Keratinocyte (primary cell): ENCODE measurements at regions not wholly inside any gene's neighbourhood (a gene's known extent, or its start where the extent isn't known, plus 50 kb on each side); places are given as distances from the start of the nearest gene placed in this dataset.

ENCODE experiments used
- DNase-seq: peaks from one replicate; pipeline ENCODE4 v3.0.0-alpha.2; 2011; ENCODE audit warnings: low read depth, missing footprints, low spot score
- FAIRE-seq: peaks from 2 replicates; lab custom pipeline; 2011; peaks lifted over from hg19 to GRCh38; lab: Jason Lieb, UNC
- H2AFZ ChIP-seq: 2 replicates; pipeline ENCODE4 v1.6.0; 2012; ENCODE audit warnings: low read length, control low read depth, inconsistent platforms; ENCODE audit not compliant: control insufficient read depth
- H3K27ac ChIP-seq: 2 replicates; pipeline ENCODE4 v1.5.1; 2011; ENCODE audit warnings: low read length; ENCODE audit not compliant: control insufficient read depth, insufficient read depth
- H3K27me3 ChIP-seq: 3 replicates; pipeline ENCODE4 v1.6.0; 2011; ENCODE audit warnings: low read length; ENCODE audit not compliant: control insufficient read depth, insufficient read depth; ENCODE audit errors: extremely low read depth
- H3K36me3 ChIP-seq, 2 experiments: 2 replicates in 1 of 2; 3 replicates in 1 of 2; pipeline ENCODE4 v1.5.1; 2011; ENCODE audit warnings: low read length in 2 of 2, mild to moderate bottlenecking in 1 of 2; ENCODE audit not compliant: control insufficient read depth in 2 of 2, insufficient read depth in 2 of 2; ENCODE audit errors: extremely low read depth in 1 of 2
- H3K4me1 ChIP-seq: 3 replicates; pipeline ENCODE4 v1.5.1; 2011; ENCODE audit warnings: low read length; ENCODE audit not compliant: control insufficient read depth, insufficient read depth; ENCODE audit errors: extremely low read depth
- H3K4me2 ChIP-seq: 3 replicates; pipeline ENCODE4 v1.6.0; 2011; ENCODE audit warnings: low read depth, low read length; ENCODE audit not compliant: control insufficient read depth, insufficient read depth; ENCODE audit errors: extremely low read depth
- H3K4me3 ChIP-seq, 3 experiments: fragments of 200-600 bp in 1 of 3; sonication (generic) in 1 of 3; 2 replicates in 2 of 3; 3 replicates in 1 of 3; pipeline ENCODE4 v1.5.1; 2011 to 2016; ENCODE audit warnings: low read length in 3 of 3, mild to moderate bottlenecking in 3 of 3, control low read depth in 2 of 3, inconsistent platforms in 1 of 3, low read depth in 1 of 3, mixed read lengths in 1 of 3, mixed run types in 1 of 3, moderate library complexity in 1 of 3; ENCODE audit not compliant: control insufficient read depth in 2 of 3, insufficient read depth in 2 of 3; ENCODE audit errors: extremely low read depth in 1 of 3
- H3K79me2 ChIP-seq: 2 replicates; pipeline ENCODE4 v1.6.0; 2012; ENCODE audit warnings: low read length; ENCODE audit not compliant: control insufficient read depth, insufficient read depth
- H3K9ac ChIP-seq: 3 replicates; pipeline ENCODE4 v1.6.0; 2011; ENCODE audit warnings: low read length; ENCODE audit not compliant: control insufficient read depth, insufficient read depth; ENCODE audit errors: extremely low read depth
- H3K9me1 ChIP-seq: 3 replicates; pipeline ENCODE4 v1.6.0; 2011; ENCODE audit warnings: low read length; ENCODE audit not compliant: control insufficient read depth, insufficient read depth; ENCODE audit errors: extremely low read depth
- H3K9me3 ChIP-seq: 2 replicates; pipeline ENCODE4 v1.5.1; 2012; ENCODE audit warnings: low read depth, low read length; ENCODE audit not compliant: control insufficient read depth
- H4K20me1 ChIP-seq: 3 replicates; pipeline ENCODE4 v1.6.0; 2011; ENCODE audit warnings: low read length; ENCODE audit not compliant: control insufficient read depth, insufficient read depth; ENCODE audit errors: extremely low read depth
- EZH2 ChIP-seq: IDR thresholded peaks from one replicate; pipeline ENCODE4 v1.6.1; 2012; ENCODE audit warnings: inconsistent platforms, mild to moderate bottlenecking, low read length, moderate library complexity
- dilution Hi-C: fragments of 300-500 bp; cut with MboI; formaldehyde crosslinking; loops from one replicate; pipeline ENCODE4 v1.7.0; 2020; ENCODE audit warnings: low sequenced_read_pairs; ENCODE audit not compliant: extremely low pct_ligation_motif_present
- TF ChIP-seq, protein P1 (sequence below), 3 experiments: IDR thresholded peaks in 1 of 3; conservative IDR thresholded peaks in 1 of 3; optimal IDR thresholded peaks in 1 of 3; 2 replicates in 2 of 3; 3 replicates in 1 of 3; pipeline versions ENCODE3 to v1.5.1; 2011; ENCODE audit warnings: low read length in 3 of 3, mild to moderate bottlenecking in 3 of 3, moderate library complexity in 2 of 3, control low read depth in 1 of 3, inconsistent platforms in 1 of 3; ENCODE audit not compliant: insufficient read depth in 2 of 3; ENCODE audit errors: extremely low read depth in 1 of 3

DNA sequence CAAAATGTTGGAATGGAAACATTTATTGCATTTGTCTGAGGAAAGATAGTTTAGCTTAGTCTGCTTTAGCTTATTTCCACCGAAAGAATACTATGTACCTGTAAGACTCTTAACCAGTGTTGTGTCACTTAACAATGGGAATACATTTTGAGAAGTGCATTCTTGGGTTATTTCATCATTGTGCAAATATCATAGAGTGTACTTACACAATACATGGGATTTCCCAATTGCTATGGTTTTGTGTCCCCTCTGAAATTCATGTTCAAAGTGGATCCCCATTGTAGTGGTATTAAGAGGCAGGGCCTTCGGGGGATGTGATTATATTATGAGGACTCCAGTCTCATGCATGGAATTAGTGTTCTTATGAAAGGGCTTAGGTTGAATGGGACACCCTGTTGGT is 249.4 kb upstream of the UBE2E3 start:
- Histone ChIP-seq H3K4me2 (no peak overlapping the region), H3K79me2 (no peaks in the 10 kb centered on the region), H3K9me1 (no peaks in the 10 kb centered on the region), H3K36me3 (no peaks in the 10 kb centered on the region), H3K4me1 (peaks cover 8% of the 10 kb centered on the region), H3K9ac (no peak overlapping the region), H4K20me1 (no peaks in the 10 kb centered on the region), H3K27ac (no peak overlapping the region), H2AFZ (no peak overlapping the region), H3K4me3 (no peak overlapping the region), H3K9me3 (no peaks in the 10 kb centered on the region), H3K27me3 (no peaks in the 10 kb centered on the region)
- FAIRE-seq (no peak), DNase-seq (no peak)
- dilution Hi-C loops: no loop called here
- TF ChIP-seq, protein P1, sequence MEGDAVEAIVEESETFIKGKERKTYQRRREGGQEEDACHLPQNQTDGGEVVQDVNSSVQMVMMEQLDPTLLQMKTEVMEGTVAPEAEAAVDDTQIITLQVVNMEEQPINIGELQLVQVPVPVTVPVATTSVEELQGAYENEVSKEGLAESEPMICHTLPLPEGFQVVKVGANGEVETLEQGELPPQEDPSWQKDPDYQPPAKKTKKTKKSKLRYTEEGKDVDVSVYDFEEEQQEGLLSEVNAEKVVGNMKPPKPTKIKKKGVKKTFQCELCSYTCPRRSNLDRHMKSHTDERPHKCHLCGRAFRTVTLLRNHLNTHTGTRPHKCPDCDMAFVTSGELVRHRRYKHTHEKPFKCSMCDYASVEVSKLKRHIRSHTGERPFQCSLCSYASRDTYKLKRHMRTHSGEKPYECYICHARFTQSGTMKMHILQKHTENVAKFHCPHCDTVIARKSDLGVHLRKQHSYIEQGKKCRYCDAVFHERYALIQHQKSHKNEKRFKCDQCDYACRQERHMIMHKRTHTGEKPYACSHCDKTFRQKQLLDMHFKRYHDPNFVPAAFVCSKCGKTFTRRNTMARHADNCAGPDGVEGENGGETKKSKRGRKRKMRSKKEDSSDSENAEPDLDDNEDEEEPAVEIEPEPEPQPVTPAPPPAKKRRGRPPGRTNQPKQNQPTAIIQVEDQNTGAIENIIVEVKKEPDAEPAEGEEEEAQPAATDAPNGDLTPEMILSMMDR (optimal IDR thresholded peaks at IDR 0.05 in 1 of 3, IDR thresholded peaks at IDR 0.05 in 1 of 3, conservative IDR thresholded peaks at IDR 0.05 in 1 of 3; ENCODE audit: extremely low read depth in 1 of 3, insufficient read depth in 2 of 3, low read length in 3 of 3): no peak
- no peak for TF ChIP-seq EZH2

DNA sequence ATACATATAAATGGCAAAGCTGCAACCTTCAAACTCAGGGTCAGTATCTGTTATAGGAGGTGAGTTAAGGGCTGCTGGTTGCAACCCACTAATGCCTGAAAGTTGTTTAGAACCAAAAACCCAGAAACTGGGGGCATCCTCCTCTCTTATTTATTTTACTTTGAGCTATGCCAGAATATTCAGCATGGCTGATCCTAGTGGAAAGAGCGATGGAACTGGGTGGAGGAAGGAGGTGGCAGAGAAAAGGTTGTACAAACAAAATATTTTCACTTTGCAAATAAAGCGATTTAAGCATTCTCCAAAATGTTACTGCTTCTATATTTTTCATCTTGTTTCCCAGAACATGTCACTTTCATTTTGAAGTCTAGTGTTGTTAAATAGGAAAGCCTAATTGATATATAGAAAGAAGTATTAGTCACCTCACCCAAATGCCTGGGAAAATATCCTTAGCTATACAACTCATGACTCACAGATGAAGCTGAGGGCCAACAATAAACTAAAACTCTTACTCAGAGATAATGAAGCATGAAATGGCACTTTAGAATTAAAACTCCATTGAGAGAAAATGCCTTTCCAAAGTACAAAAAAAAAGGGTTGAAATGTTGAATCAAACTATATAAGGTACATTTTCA is 251.4 kb upstream of the UBE2E3 start:
- Histone ChIP-seq H3K4me3 (no peak overlapping the region), H3K27ac (peak overlapping the region; percentile 52), H3K9me1 (no peaks in the 10 kb centered on the region), H3K4me1 (peaks cover 8% of the 10 kb centered on the region), H3K4me2 (peak overlapping the region; percentile 1), H3K36me3 (no peaks in the 10 kb centered on the region), H3K9me3 (no peaks in the 10 kb centered on the region), H3K79me2 (no peaks in the 10 kb centered on the region), H4K20me1 (no peaks in the 10 kb centered on the region), H3K9ac (no peak overlapping the region), H2AFZ (no peak overlapping the region), H3K27me3 (no peaks in the 10 kb centered on the region)
- FAIRE-seq (peak; percentile 81), DNase-seq (no peak)
- dilution Hi-C loops: no loop called here
- TF ChIP-seq, protein P1 (optimal IDR thresholded peaks at IDR 0.05 in 1 of 3, IDR thresholded peaks at IDR 0.05 in 1 of 3, conservative IDR thresholded peaks at IDR 0.05 in 1 of 3; ENCODE audit: extremely low read depth in 1 of 3, insufficient read depth in 2 of 3, low read length in 3 of 3): no peak
- TF ChIP-seq EZH2: no peak
